Small intestine (tissue), 7 donors: ENCODE measurements at regions not wholly inside any gene's neighbourhood (a gene's known extent, or its start where the extent isn't known, plus 50 kb on each side); places are given as distances from the start of the nearest gene placed in this dataset.

Experiments
- DNase-seq, 2 donors: peaks; one replicate each; pipeline versions ENCODE4 v3.0.0 to v3.0.0-alpha.2; 2013
- FAIRE-seq: peaks from 2 replicates; lab custom pipeline; 2012; peaks lifted over from hg19 to GRCh38; lab: Jason Lieb, UNC
- H3K27ac ChIP-seq, 3 donors: one replicate each; pipeline ENCODE4 v1.5.1; 2013; ENCODE audit warnings: low read length in 2 of 3, mild to moderate bottlenecking in 2 of 3, control low read depth in 1 of 3, inconsistent platforms in 1 of 3, low read depth in 1 of 3, moderate library complexity in 1 of 3
- H3K27me3 ChIP-seq, 3 donors: one replicate each; pipeline ENCODE4 v1.6.1; 2013; ENCODE audit warnings: low read length in 3 of 3, inconsistent platforms in 1 of 3; ENCODE audit not compliant: control insufficient read depth in 3 of 3, insufficient read depth in 3 of 3
- H3K36me3 ChIP-seq, 3 donors: one replicate each; pipeline ENCODE4 v1.6.1; 2013; ENCODE audit warnings: low read length in 3 of 3, inconsistent platforms in 1 of 3, low read depth in 1 of 3, mild to moderate bottlenecking in 1 of 3, moderate library complexity in 1 of 3; ENCODE audit not compliant: control insufficient read depth in 3 of 3, insufficient read depth in 2 of 3
- H3K4me1 ChIP-seq, 3 donors: one replicate each; pipeline ENCODE4 v1.6.1; 2013; ENCODE audit warnings: low read length in 2 of 3, inconsistent platforms in 1 of 3, low read depth in 1 of 3, mild to moderate bottlenecking in 1 of 3, moderate library complexity in 1 of 3; ENCODE audit not compliant: control insufficient read depth in 3 of 3, insufficient read depth in 2 of 3
- H3K4me3 ChIP-seq, 3 donors: one replicate each; pipeline ENCODE4 v1.5.1; 2013; ENCODE audit warnings: low read length in 3 of 3, control low read depth in 1 of 3, inconsistent platforms in 1 of 3, low read depth in 1 of 3, mild to moderate bottlenecking in 1 of 3, moderate library complexity in 1 of 3
- H3K9me3 ChIP-seq, 2 donors: one replicate each; pipeline ENCODE4 v1.6.1; 2013; ENCODE audit warnings: low read depth in 1 of 2, low read length in 1 of 2; ENCODE audit not compliant: control insufficient read depth in 2 of 2, insufficient read depth in 1 of 2
- WGBS, 3 donors: extraction: QIAGEN DNeasy Blood & Tissue Kit; methylation state at CpG; one replicate each; pipeline ENCODE4 v1.1.7; 2013; 5-methylcytosine and 5-hydroxymethylcytosine counted together
- donor health status: healthy with polysubstance abuse.
- donor health status: control.
- donor health status: control.
- donor health status: Bipolar disorder and iron deficiency.
- donor health status: healthy.

DNA sequence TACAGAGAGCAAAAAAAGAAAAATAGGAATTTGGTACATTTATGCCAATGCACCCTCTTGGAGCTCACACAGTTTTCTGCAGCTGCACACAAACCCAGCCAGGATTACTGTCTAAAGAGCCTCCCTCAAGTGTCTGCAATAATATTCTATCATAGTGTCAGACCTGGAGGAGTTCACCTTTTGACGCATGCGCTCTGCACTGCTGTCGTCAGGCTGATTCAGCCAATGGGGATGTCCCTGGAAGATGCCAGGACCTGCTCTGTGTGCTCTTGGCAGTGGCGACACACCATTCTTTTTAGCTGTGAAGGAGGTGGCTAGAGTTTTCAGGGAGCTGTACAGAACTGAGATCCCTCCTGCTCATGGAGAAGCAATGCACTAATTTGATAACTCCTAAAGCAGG is 249.0 kb upstream of the KIRREL3 start:
- 89 to 91% (median 89%) methylated on average over 4 of the region's 4 CpGs for WGBS, 3 donors
- no peak for DNase-seq

DNA sequence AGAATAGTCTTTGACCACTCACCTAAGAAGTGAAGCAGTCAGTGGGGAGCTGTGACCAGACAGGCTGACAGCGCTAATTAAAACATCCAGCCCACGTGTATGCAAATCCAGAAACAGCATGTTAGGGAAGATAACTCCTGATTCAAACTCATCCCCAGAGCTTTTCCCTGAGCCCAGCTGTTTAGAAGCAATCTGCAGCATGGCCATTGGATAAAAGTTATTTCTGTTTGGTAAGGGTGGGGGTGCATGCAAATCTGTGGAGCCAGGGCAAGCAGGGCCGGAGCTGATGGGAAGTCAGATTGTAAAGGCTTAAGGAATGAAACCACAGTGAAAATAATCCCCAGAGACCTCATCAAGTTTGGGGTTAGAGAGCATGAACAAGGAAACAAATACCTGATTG is 247.9 kb upstream of the KIRREL3 start:
- WGBS, 3 donors, result 56 to 73% (median 68%) methylated on average over 3 of the region's 3 CpGs
- no peak overlapping the region for H3K27ac ChIP-seq
- H3K9me3 ChIP-seq, result no peaks in the 10 kb centered on the region
- no peak overlapping the region for H3K4me3 ChIP-seq
- H3K4me1 ChIP-seq, result no peaks in the 10 kb centered on the region
- FAIRE-seq (no peak), DNase-seq (no peak)
- no peaks in the 10 kb centered on the region for H3K36me3 ChIP-seq
- no peaks in the 10 kb centered on the region for H3K27me3 ChIP-seq

More for the DNA sequence above, 249.0 kb upstream of the KIRREL3 start:
- H3K36me3 ChIP-seq, result no peaks in the 10 kb centered on the region
- FAIRE-seq, result no peak
- no peaks in the 10 kb centered on the region for H3K4me1 ChIP-seq
- no peaks in the 10 kb centered on the region for H3K9me3 ChIP-seq
- no peak overlapping the region for H3K4me3 ChIP-seq
- no peak overlapping the region for H3K27ac ChIP-seq
- no peaks in the 10 kb centered on the region for H3K27me3 ChIP-seq

DNA sequence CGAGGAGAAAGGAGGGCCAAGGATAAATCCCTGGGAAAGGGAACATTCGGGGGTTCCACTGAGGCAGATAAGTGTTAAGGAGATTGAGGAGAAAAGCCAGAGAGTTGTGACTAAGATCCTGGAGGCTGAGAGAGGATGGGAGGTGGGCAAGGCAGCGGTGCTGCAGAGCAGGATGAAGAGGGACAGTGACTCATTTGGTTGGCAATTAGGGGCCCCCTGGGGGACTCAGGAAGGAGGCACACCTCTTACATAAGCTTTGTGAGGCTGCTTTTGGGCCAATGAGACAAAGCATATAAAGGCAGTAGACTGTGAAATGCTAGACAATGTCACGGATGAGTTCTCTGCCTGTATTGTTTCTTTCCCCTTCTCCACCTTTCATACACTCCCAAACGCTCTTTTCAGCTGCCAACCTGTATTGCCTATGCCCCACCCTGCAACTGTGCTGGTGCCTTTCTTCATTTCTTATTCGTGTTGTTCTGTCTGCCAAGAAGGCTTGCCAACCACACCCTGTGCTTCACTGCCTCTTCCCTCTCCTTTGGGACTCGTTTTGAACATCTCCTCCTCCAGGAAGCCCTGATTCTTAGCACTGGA is 246.8 kb upstream of the KIRREL3 start:
- no peaks in the 10 kb centered on the region for H3K4me1 ChIP-seq
- 44 to 64% (median 47%) methylated on average over 7 of the region's 7 CpGs for WGBS, 3 donors
- H3K27ac ChIP-seq, result no peak overlapping the region
- H3K27me3 ChIP-seq, result no peaks in the 10 kb centered on the region
- no peak for FAIRE-seq
- no peak for DNase-seq
- H3K9me3 ChIP-seq, result no peaks in the 10 kb centered on the region
- H3K4me3 ChIP-seq, result no peak overlapping the region
- no peaks in the 10 kb centered on the region for H3K36me3 ChIP-seq

DNA sequence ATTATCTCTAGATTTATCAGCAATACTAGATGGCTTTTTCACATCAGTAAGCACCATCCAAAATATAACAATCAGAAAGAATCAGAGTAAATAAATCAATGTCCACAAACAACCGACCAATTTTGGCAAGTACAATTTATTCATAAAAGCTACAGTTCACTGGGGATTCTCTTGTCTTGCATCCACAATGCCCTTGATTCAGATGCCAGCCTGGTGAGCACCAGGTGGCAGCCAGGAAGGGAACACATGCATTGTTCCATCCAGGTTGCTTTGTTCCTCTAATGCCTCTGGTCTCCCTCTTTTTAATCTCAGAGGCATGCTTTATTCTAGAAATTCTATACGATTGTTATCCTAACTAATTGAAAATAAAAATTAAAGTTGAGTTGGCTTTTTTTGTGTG is 242.1 kb upstream of the KIRREL3 start:
- Histone ChIP-seq H3K4me1 (no peaks in the 10 kb centered on the region), H3K27me3 (no peaks in the 10 kb centered on the region), H3K27ac (no peak overlapping the region), H3K4me3 (no peak overlapping the region), H3K36me3 (no peaks in the 10 kb centered on the region), H3K9me3 (no peaks in the 10 kb centered on the region)
- 68 to 73% (median 73%) methylated on average over 2 of the region's 2 CpGs for WGBS, 3 donors
- no peak for FAIRE-seq
- no peak for DNase-seq

GRCh38 chr11:127238321-127238720 is 237.8 kb upstream of the KIRREL3 start:
- no peak overlapping the region for H3K4me3 ChIP-seq
- no peaks in the 10 kb centered on the region for H3K27me3 ChIP-seq
- H3K36me3 ChIP-seq, result no peaks in the 10 kb centered on the region
- FAIRE-seq (no peak), DNase-seq (no peak)
- no peak overlapping the region for H3K27ac ChIP-seq
- no peaks in the 10 kb centered on the region for H3K9me3 ChIP-seq
- H3K4me1 ChIP-seq, result no peaks in the 10 kb centered on the region
- 86 to 91% (median 90%) methylated on average over 4 of the region's 4 CpGs for WGBS, 3 donors

DNA sequence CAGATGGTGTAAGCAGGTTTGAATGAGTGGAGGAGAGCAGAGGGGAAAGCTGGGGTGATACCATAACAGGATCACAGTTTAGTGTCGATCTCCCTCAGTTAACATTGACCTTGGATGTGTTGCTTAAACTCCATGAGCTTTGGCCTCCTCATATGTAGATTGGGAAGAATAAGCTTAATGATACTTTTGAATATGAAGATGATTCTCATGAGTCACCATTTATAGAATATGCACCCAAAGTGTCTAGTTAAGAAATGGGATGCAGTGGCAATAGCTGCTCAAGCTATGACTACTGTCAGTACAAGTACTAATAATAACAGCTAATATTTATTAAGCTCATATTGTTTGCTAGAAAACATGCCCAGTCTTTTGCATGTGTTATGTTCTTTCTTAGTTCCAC is 236.2 kb upstream of the KIRREL3 start:
- H3K4me3 ChIP-seq, result no peak overlapping the region
- H3K4me1 ChIP-seq, result no peaks in the 10 kb centered on the region
- H3K9me3 ChIP-seq, result no peaks in the 10 kb centered on the region
- no peak overlapping the region for H3K27ac ChIP-seq
- H3K27me3 ChIP-seq, result no peaks in the 10 kb centered on the region
- DNase-seq (no peak), FAIRE-seq (no peak)
- 71 to 86% (median 81%) methylated on average over 1 of the region's 1 CpG for WGBS, 3 donors
- H3K36me3 ChIP-seq, result no peaks in the 10 kb centered on the region

GRCh38 chr11:127233998-127234397 is 233.4 kb upstream of the KIRREL3 start:
- no peak for FAIRE-seq
- no peaks in the 10 kb centered on the region for H3K36me3 ChIP-seq
- no peak for DNase-seq
- H3K27me3 ChIP-seq, result no peaks in the 10 kb centered on the region
- no peaks in the 10 kb centered on the region for H3K4me1 ChIP-seq
- H3K4me3 ChIP-seq, result no peak overlapping the region
- 37 to 41% (median 39%) methylated on average over 3 of the region's 3 CpGs for WGBS, 3 donors
- H3K27ac ChIP-seq, result no peak overlapping the region
- H3K9me3 ChIP-seq, result no peaks in the 10 kb centered on the region

GRCh38 chr11:127230392-127230791 is 229.8 kb upstream of the KIRREL3 start:
- Histone ChIP-seq H3K4me1 (peaks cover 0 to 4% (median 0%) of the 10 kb centered on the region in 3 donors), H3K36me3 (no peaks in the 10 kb centered on the region), H3K27ac (no peak overlapping the region), H3K4me3 (no peak overlapping the region), H3K9me3 (no peaks in the 10 kb centered on the region), H3K27me3 (no peaks in the 10 kb centered on the region)
- no peak for FAIRE-seq
- WGBS, 3 donors, result 77 to 86% (median 80%) methylated on average over 3 of the region's 3 CpGs
- DNase-seq, result no peak

DNA sequence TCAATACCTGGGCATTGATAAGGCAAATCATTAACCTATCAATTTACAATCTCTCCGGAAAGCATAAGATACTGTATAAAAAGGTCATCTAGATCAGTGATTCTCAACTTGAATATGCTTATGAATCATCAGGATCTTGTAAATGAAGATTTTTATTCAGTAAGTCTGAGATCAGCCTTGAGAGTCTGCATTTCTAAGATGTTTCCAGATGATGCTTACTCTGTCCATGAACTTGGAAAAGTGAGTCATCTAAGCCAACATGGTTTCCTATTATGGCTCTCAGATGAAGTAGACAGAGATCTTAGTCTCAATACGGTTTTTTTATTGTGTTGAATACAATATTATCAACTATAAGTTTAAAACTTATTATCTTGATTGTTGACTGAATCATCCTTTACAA is 226.4 kb upstream of the KIRREL3 start:
- peaks cover 0 to 4% (median 0%) of the 10 kb centered on the region in 3 donors for H3K4me1 ChIP-seq
- no peaks in the 10 kb centered on the region for H3K36me3 ChIP-seq
- H3K9me3 ChIP-seq, result no peaks in the 10 kb centered on the region
- no peaks in the 10 kb centered on the region for H3K27me3 ChIP-seq
- 31 to 64% (median 40%) methylated on average over 2 of the region's 2 CpGs for WGBS, 3 donors
- H3K27ac ChIP-seq, result peak overlapping the region in 1 of 3 donors; percentile 60
- FAIRE-seq, result no peak
- DNase-seq, result no peak
- H3K4me3 ChIP-seq, result no peak overlapping the region
